ENCODE measurements at regions not wholly inside any gene's neighbourhood (a gene's known extent, or its start where the extent isn't known, plus 50 kb on each side); places are given as distances from the start of the nearest gene placed in this dataset.

GRCh38 chr10:78785066-78785465 lies 283.7 kb upstream of the ZMIZ1 start:
- no peak for DNase-seq

- DNase-seq: no peak
These were observed 282.8 kb upstream of the ZMIZ1 start for GRCh38 chr10:78785991-78786390.

- DNase-seq: no peak
These were observed 281.6 kb upstream of the ZMIZ1 start for GRCh38 chr10:78787125-78787524.

- DNase-seq: no peak
These were observed 273.9 kb upstream of the ZMIZ1 start for GRCh38 chr10:78794736-78795455.

- DNase-seq: no peak
These were observed 269.6 kb upstream of the ZMIZ1 start for GRCh38 chr10:78798976-78799730.

GRCh38 chr10:78800006-78800405 lies 268.8 kb upstream of the ZMIZ1 start:
- DNase-seq: no peak

- no peak for DNase-seq
These were observed 268.0 kb upstream of the ZMIZ1 start for GRCh38 chr10:78800535-78801320.

GRCh38 chr10:78802431-78802830 lies 266.3 kb upstream of the ZMIZ1 start:
- DNase-seq: no peak

- DNase-seq: no peak
These were observed 265.9 kb upstream of the ZMIZ1 start for GRCh38 chr10:78802866-78803265.

GRCh38 chr10:78803710-78804109 lies 265.1 kb upstream of the ZMIZ1 start:
- no peak for DNase-seq

GRCh38 chr10:78804411-78805032 lies 264.2 kb upstream of the ZMIZ1 start:
- DNase-seq: no peak

- no peak for DNase-seq
These were observed 263.6 kb upstream of the ZMIZ1 start for GRCh38 chr10:78805176-78805575.

- no peak for DNase-seq
These were observed 262.0 kb upstream of the ZMIZ1 start for GRCh38 chr10:78806681-78807221.

- DNase-seq: no peak
These were observed 261.1 kb upstream of the ZMIZ1 start for GRCh38 chr10:78807504-78808203.

- no peak for DNase-seq
These were observed 260.5 kb upstream of the ZMIZ1 start for GRCh38 chr10:78808286-78808685.

GRCh38 chr10:78808736-78809367 lies 259.9 kb upstream of the ZMIZ1 start:
- no peak for DNase-seq

GRCh38 chr10:78811174-78811573 lies 257.6 kb upstream of the ZMIZ1 start:
- no peak for DNase-seq

- DNase-seq: no peak
These were observed 256.0 kb upstream of the ZMIZ1 start for GRCh38 chr10:78812571-78813318.

- no peak for DNase-seq
These were observed 255.2 kb upstream of the ZMIZ1 start for GRCh38 chr10:78813526-78813925.

GRCh38 chr10:78813998-78814399 lies 254.8 kb upstream of the ZMIZ1 start:
- DNase-seq: no peak

GRCh38 chr10:78814407-78814806 lies 254.4 kb upstream of the ZMIZ1 start:
- no peak for DNase-seq

Data from CD4-positive, alpha-beta T cell treated with Interferon alpha-2 for 1 hour (primary cell).